HUES64 (cell line): ENCODE measurements at regions not wholly inside any gene's neighbourhood (a gene's known extent, or its start where the extent isn't known, plus 50 kb on each side); places are given as distances from the start of the nearest gene placed in this dataset.

Experiments
- H3K27ac ChIP-seq: 2 replicates; pipeline ENCODE4 v1.7.0; 2013; ENCODE audit warnings: low read depth, low read length, inconsistent platforms
- H3K27me3 ChIP-seq: 2 replicates; pipeline ENCODE4 v1.6.1; 2013; ENCODE audit warnings: mild to moderate bottlenecking, low read length; ENCODE audit not compliant: insufficient read depth
- H3K36me3 ChIP-seq: 2 replicates; pipeline ENCODE4 v1.6.1; 2013; ENCODE audit warnings: mild to moderate bottlenecking, low read length; ENCODE audit not compliant: insufficient read depth
- H3K4me1 ChIP-seq: 2 replicates; pipeline ENCODE4 v1.6.1; 2013; ENCODE audit warnings: mild to moderate bottlenecking, low read length, moderate library complexity; ENCODE audit not compliant: insufficient read depth
- H3K4me3 ChIP-seq: 2 replicates; pipeline ENCODE4 v1.5.1; 2013; ENCODE audit warnings: mild to moderate bottlenecking, low read length, moderate library complexity
- H3K9ac ChIP-seq: 2 replicates; pipeline ENCODE4 v1.6.1; 2013; ENCODE audit warnings: mild to moderate bottlenecking, low read depth, low read length
- H3K9me3 ChIP-seq: 2 replicates; pipeline ENCODE4 v1.6.1; 2013; ENCODE audit warnings: low read depth, low read length; ENCODE audit not compliant: insufficient read depth
- WGBS: fragments of 150-250, 120-280 bp; methylation state at CpG from one replicate; pipeline ENCODE4 v1.1.7; 2013; ENCODE audit warnings: missing lambda C conversion rate; 5-methylcytosine and 5-hydroxymethylcytosine counted together

GRCh38 chr11:109799604-109800003 is 293.6 kb upstream of the ZC3H12C start:
- Histone ChIP-seq H3K4me3 (no peak overlapping the region), H3K27me3 (no peaks in the 10 kb centered on the region), H3K36me3 (no peaks in the 10 kb centered on the region), H3K27ac (no peak overlapping the region), H3K9ac (no peak overlapping the region), H3K9me3 (no peaks in the 10 kb centered on the region), H3K4me1 (no peaks in the 10 kb centered on the region)
- 94% methylated on average over 2 of the region's 2 CpGs for WGBS

GRCh38 chr11:109804911-109805310 is 288.3 kb upstream of the ZC3H12C start:
- Histone ChIP-seq H3K4me1 (no peaks in the 10 kb centered on the region), H3K36me3 (no peaks in the 10 kb centered on the region), H3K9me3 (no peaks in the 10 kb centered on the region), H3K4me3 (no peak overlapping the region), H3K27me3 (no peaks in the 10 kb centered on the region), H3K9ac (no peak overlapping the region), H3K27ac (no peak overlapping the region)
- WGBS = 96% methylated on average over 1 of the region's 1 CpG

DNA sequence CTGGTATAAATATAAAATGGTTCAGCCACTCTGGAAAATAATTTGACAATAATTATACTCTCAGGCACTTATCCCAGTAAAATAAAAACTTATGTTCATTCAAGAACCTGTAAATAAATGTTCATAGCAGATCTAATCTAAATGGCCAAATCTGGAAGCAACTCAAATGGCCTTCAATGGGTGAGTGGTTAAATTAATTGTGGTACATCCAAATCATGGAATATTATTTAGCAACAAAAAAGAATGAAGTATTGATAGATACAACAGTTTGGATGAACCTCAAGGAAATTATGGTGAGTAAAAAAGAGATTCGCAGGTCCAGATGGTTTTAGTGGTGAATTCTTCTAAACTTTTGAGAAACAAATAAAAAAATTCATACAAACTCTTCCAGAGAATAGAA is 287.0 kb upstream of the ZC3H12C start:
- H3K4me1 ChIP-seq = no peaks in the 10 kb centered on the region
- no peak overlapping the region for H3K4me3 ChIP-seq
- no peaks in the 10 kb centered on the region for H3K36me3 ChIP-seq
- H3K27ac ChIP-seq = no peak overlapping the region
- 50% methylated on average over 1 of the region's 1 CpG for WGBS
- H3K27me3 ChIP-seq = no peaks in the 10 kb centered on the region
- no peak overlapping the region for H3K9ac ChIP-seq
- no peaks in the 10 kb centered on the region for H3K9me3 ChIP-seq

DNA sequence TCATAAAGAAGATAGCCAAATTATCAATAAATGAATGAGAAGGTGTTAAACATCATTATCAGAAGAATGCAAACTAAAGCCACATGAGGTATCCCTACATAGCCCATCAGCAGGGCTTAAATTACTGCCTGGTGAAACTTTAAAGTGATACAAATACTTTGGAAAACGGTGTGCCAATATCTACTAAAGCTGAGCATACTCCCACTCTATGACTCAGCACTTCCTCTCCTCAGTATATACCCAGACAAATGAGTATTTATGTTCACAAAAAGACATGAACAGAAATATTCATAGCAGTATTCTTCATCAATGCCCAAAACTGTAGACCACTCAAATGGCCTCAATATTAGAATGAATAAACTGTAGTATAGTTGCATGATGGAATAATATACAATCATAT is 284.6 kb upstream of the ZC3H12C start:
- WGBS = 75% methylated on average over 1 of the region's 1 CpG
- H3K27me3 ChIP-seq = no peaks in the 10 kb centered on the region
- H3K9ac ChIP-seq = no peak overlapping the region
- H3K9me3 ChIP-seq = no peaks in the 10 kb centered on the region
- no peaks in the 10 kb centered on the region for H3K4me1 ChIP-seq
- no peak overlapping the region for H3K4me3 ChIP-seq
- no peaks in the 10 kb centered on the region for H3K36me3 ChIP-seq
- no peak overlapping the region for H3K27ac ChIP-seq

DNA sequence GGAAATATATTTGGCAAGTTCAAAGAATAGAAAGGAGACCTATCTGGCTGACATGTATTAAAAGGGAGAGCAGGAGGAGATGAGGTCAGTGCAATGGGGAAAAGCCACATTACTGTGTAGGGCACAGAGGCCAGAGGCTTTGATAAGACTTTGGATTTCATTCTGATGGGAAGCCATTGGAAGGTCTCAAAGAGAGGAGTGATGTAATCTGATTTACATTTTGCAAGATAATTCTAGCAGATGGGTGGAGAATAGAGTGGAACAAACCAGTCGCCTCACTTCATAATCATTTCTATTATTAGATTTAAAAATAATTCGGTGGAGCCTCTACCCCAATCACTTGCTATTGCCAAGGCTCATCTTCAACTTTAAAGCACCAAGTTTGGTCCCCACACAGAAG is 278.4 kb upstream of the ZC3H12C start:
- Histone ChIP-seq H3K9ac (no peak overlapping the region), H3K27ac (no peak overlapping the region)
- WGBS = 0% methylated on average over 1 of the region's 2 CpGs

DNA sequence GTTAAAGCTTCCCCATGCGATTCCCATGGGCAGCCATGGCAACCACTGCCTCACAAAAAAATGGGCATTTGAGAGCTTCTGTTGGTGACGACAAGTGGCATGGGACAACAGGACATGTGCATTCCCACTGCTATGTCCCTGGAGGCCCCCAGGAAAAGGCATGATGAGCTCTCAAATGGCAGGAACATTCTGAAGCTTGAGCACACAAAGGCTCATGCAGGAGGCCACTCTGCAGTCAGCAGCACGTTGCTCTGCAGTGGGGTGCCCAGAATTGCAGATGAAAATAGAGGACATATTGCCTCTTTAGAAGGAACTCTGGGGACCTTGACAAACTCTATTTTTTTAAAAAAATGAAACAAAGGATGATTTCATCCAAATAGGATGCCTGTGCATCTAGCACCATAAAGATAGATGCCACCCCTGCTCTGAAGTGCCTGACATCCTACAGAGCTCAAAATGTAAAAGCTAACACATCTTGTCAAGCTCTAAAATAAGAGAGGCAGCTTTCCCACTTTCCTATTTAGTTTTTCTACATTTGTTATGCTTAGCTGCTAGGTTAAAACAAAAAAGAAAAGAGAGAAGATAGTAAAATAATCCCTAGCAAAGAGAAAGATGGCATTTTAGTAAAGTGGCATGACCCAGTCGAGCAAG is 277.6 kb upstream of the ZC3H12C start:
- Histone ChIP-seq H3K27me3 (no peaks in the 10 kb centered on the region), H3K9ac (no peak overlapping the region), H3K36me3 (no peaks in the 10 kb centered on the region), H3K9me3 (no peaks in the 10 kb centered on the region), H3K27ac (no peak overlapping the region), H3K4me1 (no peaks in the 10 kb centered on the region), H3K4me3 (no peak overlapping the region)
- 88% methylated on average over 4 of the region's 4 CpGs for WGBS

More for the DNA sequence above, 278.4 kb upstream of the ZC3H12C start:
- Histone ChIP-seq H3K4me1 (no peaks in the 10 kb centered on the region), H3K27me3 (no peaks in the 10 kb centered on the region), H3K4me3 (no peak overlapping the region), H3K9me3 (no peaks in the 10 kb centered on the region), H3K36me3 (no peaks in the 10 kb centered on the region)

DNA sequence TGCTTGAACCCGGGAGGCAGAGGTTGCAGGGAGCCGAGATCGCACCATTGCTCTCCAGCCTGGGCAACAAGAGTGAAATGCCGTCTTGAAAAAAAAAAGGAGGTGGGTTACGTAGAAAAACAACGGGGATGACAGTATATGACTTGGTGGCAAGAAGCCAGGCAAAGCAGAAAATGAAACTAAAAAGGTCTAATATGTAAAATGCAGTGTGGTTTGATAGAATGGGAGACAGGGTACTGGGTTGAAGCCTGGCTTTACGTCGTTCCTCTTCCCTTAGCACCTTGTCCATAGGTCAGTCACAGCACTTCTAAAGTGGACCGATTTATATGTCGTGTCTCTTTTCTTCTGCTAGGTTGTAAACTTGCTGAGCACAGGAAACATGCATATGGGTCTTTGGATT is 274.9 kb upstream of the ZC3H12C start:
- Histone ChIP-seq H3K36me3 (no peaks in the 10 kb centered on the region), H3K27me3 (no peaks in the 10 kb centered on the region), H3K9ac (no peak overlapping the region), H3K27ac (no peak overlapping the region), H3K4me3 (no peak overlapping the region), H3K4me1 (peaks cover 4% of the 10 kb centered on the region; the same call in 1 of the 2 replicates), H3K9me3 (no peaks in the 10 kb centered on the region)
- WGBS = 95% methylated on average over 10 of the region's 10 CpGs

GRCh38 chr11:109819410-109819809 is 273.8 kb upstream of the ZC3H12C start:
- WGBS = 95% methylated on average over 2 of the region's 3 CpGs
- peaks cover 4% of the 10 kb centered on the region; the same call in 1 of the 2 replicates for H3K4me1 ChIP-seq
- no peak overlapping the region for H3K9ac ChIP-seq
- H3K36me3 ChIP-seq = no peaks in the 10 kb centered on the region
- no peaks in the 10 kb centered on the region for H3K27me3 ChIP-seq
- H3K27ac ChIP-seq = no peak overlapping the region
- H3K4me3 ChIP-seq = no peak overlapping the region
- H3K9me3 ChIP-seq = no peaks in the 10 kb centered on the region

DNA sequence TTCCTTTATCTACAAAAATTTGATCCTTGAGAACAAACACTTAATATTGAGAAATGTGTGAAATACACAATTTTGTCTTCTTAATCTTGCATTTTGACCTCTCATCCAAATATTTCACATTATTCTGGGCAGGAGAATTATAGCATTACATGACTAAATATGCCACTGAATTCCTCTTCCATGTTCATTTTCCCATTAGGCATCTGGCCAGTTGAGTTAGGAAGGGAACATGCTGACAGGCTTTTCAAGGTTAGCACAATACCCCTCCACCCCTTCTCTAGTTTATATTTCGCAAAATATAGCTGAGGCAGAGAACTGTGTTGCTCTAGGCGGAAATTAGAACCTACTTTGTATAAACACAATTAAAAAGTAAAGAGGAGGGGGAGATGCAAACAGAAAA is 271.7 kb upstream of the ZC3H12C start:
- Histone ChIP-seq H3K27me3 (no peaks in the 10 kb centered on the region), H3K4me3 (no peak overlapping the region), H3K9me3 (no peaks in the 10 kb centered on the region), H3K9ac (no peak overlapping the region), H3K36me3 (no peaks in the 10 kb centered on the region), H3K27ac (no peak overlapping the region), H3K4me1 (peaks cover 4% of the 10 kb centered on the region; the same call in 1 of the 2 replicates)
- no CpG with 5 or more reads among the region's 2 CpGs for WGBS

- Histone ChIP-seq H3K4me3 (no peak overlapping the region), H3K27ac (no peak overlapping the region), H3K36me3 (no peaks in the 10 kb centered on the region), H3K27me3 (no peaks in the 10 kb centered on the region), H3K4me1 (peaks cover 4% of the 10 kb centered on the region; the same call in 1 of the 2 replicates), H3K9ac (no peak overlapping the region), H3K9me3 (no peaks in the 10 kb centered on the region)
- 92% methylated on average over 6 of the region's 6 CpGs for WGBS
Observed at GRCh38 chr11:109822436-109823102, 270.6 kb upstream of the ZC3H12C start.

GRCh38 chr11:109828387-109828786 is 264.8 kb upstream of the ZC3H12C start:
- WGBS = no CpG with 5 or more reads among the region's 1 CpG
- no peaks in the 10 kb centered on the region for H3K27me3 ChIP-seq

More at GRCh38 chr11:109828387-109828786, 264.8 kb upstream of the ZC3H12C start:
- H3K9me3 ChIP-seq = no peaks in the 10 kb centered on the region
- H3K4me1 ChIP-seq = no peaks in the 10 kb centered on the region
- H3K27ac ChIP-seq = no peak overlapping the region
- H3K9ac ChIP-seq = no peak overlapping the region
- H3K36me3 ChIP-seq = no peaks in the 10 kb centered on the region
- no peak overlapping the region for H3K4me3 ChIP-seq
